Heart right ventricle (tissue), 16 donors: ENCODE measurements at regions not wholly inside any gene's neighbourhood (a gene's known extent, or its start where the extent isn't known, plus 50 kb on each side); places are given as distances from the start of the nearest gene placed in this dataset.

Experiments used
- ATAC-seq, 8 donors: fragments of 200-7000 bp; cut with Tn5 transposase; one replicate each; pipeline ENCODE4 v1.9.1; 2020; ENCODE audit warnings: mild to moderate bottlenecking in 8 of 8, moderate library complexity in 8 of 8, moderate number of reproducible peaks in 1 of 8
- DNase-seq, 2 donors: peaks; one replicate each; pipeline ENCODE4 v3.0.0-alpha.2; 2020
- H3K27ac ChIP-seq, 10 donors: fragments of 200-600 bp; sonication (generic) in 2 of 10; one replicate each; pipeline versions ENCODE4 v1.5.0 to v1.8.0; 2020 to 2022; ENCODE audit warnings: mild to moderate bottlenecking in 3 of 10
- H3K27me3 ChIP-seq, 7 donors: fragments of 200-600 bp; one replicate each; pipeline ENCODE4 v1.8.0; 2021 to 2022; ENCODE audit warnings: mild to moderate bottlenecking in 2 of 7
- H3K36me3 ChIP-seq, 9 donors: fragments of 200-600 bp; sonication (generic) in 1 of 9; one replicate each; pipeline versions ENCODE4 v1.5.0 to v1.8.0; 2020 to 2022; ENCODE audit warnings: mild to moderate bottlenecking in 2 of 9
- H3K4me1 ChIP-seq, 9 donors: fragments of 200-600 bp; sonication (generic) in 1 of 9; one replicate each; pipeline versions ENCODE4 v1.5.0 to v1.8.0; 2020 to 2022; ENCODE audit warnings: mild to moderate bottlenecking in 4 of 9
- H3K4me3 ChIP-seq, 10 donors: fragments of 200-600 bp; sonication (generic) in 2 of 10; one replicate each; pipeline versions ENCODE4 v1.5.0 to v1.8.0; 2020 to 2022; ENCODE audit warnings: mild to moderate bottlenecking in 7 of 10, moderate library complexity in 2 of 10
- H3K9me3 ChIP-seq, 11 donors: fragments of 200-600 bp in 10 of 11; sonication (generic) in 2 of 11; one replicate each; pipeline versions ENCODE4 v1.5.0 to v1.8.0; 2013 to 2022; ENCODE audit warnings: mild to moderate bottlenecking in 2 of 11, control low read depth in 1 of 11, moderate library complexity in 1 of 11
- CTCF ChIP-seq, 9 donors: fragments of 200-600 bp; sonication (generic) in 2 of 9; IDR thresholded peaks; one replicate each; pipeline versions ENCODE4 v1.5.0 to v1.8.0; 2021 to 2022; ENCODE audit warnings: antibody characterized with exemption in 9 of 9, mild to moderate bottlenecking in 5 of 9, moderate library complexity in 1 of 9
- WGBS, 2 donors: extraction: QIAGEN DNeasy Blood & Tissue Kit; methylation state at CpG; one replicate each; pipeline ENCODE4 v1.1.7; 2013; ENCODE audit warnings: inconsistent platforms in 1 of 2; 5-methylcytosine and 5-hydroxymethylcytosine counted together
- intact Hi-C, 10 donors: fragments of 100-400 bp; cut with DNase I; formaldehyde crosslinking; loops; one replicate each; pipeline versions ENCODE4 v1.11.1 to v1.14.2; 2022
- donor health status: Arrhythmogenic right ventricular cardiomyopathy.
- donor health status: ischemic (EF 13 %, LVEDD 7.1; RV severe dilation, severe dysfunction).
- donor health status: healthy with polysubstance abuse.
- donor health status: DM: no; HTN: yes; CAD: no.
- donor health status: DM: no; HTN: no; CAD: no.
- donor health status: ischemic (EF 25% LVEDD 6.9; RV normal size, moderate dysfunction).
- donor health status: ischemic (EF 25% LVEDD 5.7; RV mildly dilated, moderate dysfunction).
- donor health status: healthy.
- donor health status: DM: yes; HTN: yes; CAD: no.
- donor health status: Ischemic cardiomyopathy.
- donor health status: ischemic (EF 35%, LVEDD 5.7; RV mildly dilated, moderate dysfunction).
- donor health status: nonischemic (EF 11% LVEDD 7.7; RV severe dilation, severe dysfunction).
- donor health status: DM: yes; HTN: yes; CAD: no.
- donor health status: PGD.
- donor health status: ischemic (EF 29% LVEDD 5.4; RV normal size, mild dysfunction).
- donor health status: nonischemic (EF 23%, LVEDD 6.1; RV moderate dilation, normal function).

- intact Hi-C loops = loop anchor here in 6 of 10 donors (5.0 to 10.0 kb wide), 6 partner anchors 46 to 64 kb away; no protein-coding TSS in a partner anchor
- Histone ChIP-seq H3K36me3 (no peaks in the 10 kb centered on the region), H3K4me1 (peaks cover 6 to 86% (median 75%) of the 10 kb centered on the region in 9 donors), H3K9me3 (no peaks in the 10 kb centered on the region), H3K27ac (peak overlapping the region in 1 of 10 donors; percentile 57), H3K4me3 (peak overlapping the region in 6 of 10 donors; percentile 27 to 61 (median 50)), H3K27me3 (peaks cover 0 to 65% (median 0%) of the 10 kb centered on the region in 7 donors)
- ATAC-seq (peak in 1 of 8 donors; percentile 17), DNase-seq (no peak)
- WGBS, 2 donors = 97% methylated on average over 43 to 44 of the region's 44 CpGs
- TF ChIP-seq CTCF (IDR thresholded peaks at IDR 0.05) = no peak
These were observed 58.9 kb upstream of the CIBAR2 start for GRCh38 chr16:85171004-85171758.

GRCh38 chr16:85171759-85172454 is 59.6 kb upstream of the CIBAR2 start:
- DNase-seq = no peak
- intact Hi-C loops = loop anchor here in 6 of 10 donors (5.0 to 10.0 kb wide), 6 partner anchors 47 to 63 kb away; no protein-coding TSS in a partner anchor
- peak overlapping the region in 9 of 10 donors; percentile 21 to 58 (median 37) for H3K4me3 ChIP-seq
- peak overlapping the region in 8 of 10 donors; percentile 14 to 57 (median 28) for H3K27ac ChIP-seq
- ATAC-seq = peak in 5 of 8 donors; percentile 2 to 19 (median 2)
- peaks cover 5 to 86% (median 80%) of the 10 kb centered on the region in 9 donors for H3K4me1 ChIP-seq
- no peaks in the 10 kb centered on the region for H3K9me3 ChIP-seq
- H3K36me3 ChIP-seq = no peaks in the 10 kb centered on the region
- WGBS, 2 donors = 63 to 71% methylated on average over 21 of the region's 21 CpGs
- H3K27me3 ChIP-seq = peaks cover 0 to 63% (median 0%) of the 10 kb centered on the region in 7 donors
- no peak for TF ChIP-seq CTCF (IDR thresholded peaks at IDR 0.05)

- intact Hi-C loops = loop anchor here in 6 of 10 donors (5.0 to 10.0 kb wide), 6 partner anchors 48 to 62 kb away; no protein-coding TSS in a partner anchor
- Histone ChIP-seq H3K36me3 (no peaks in the 10 kb centered on the region), H3K9me3 (no peaks in the 10 kb centered on the region), H3K4me3 (peak overlapping the region in 9 of 10 donors; percentile 21 to 58 (median 37)), H3K4me1 (peaks cover 5 to 86% (median 78%) of the 10 kb centered on the region in 9 donors), H3K27ac (peak overlapping the region in 8 of 10 donors; percentile 14 to 57 (median 28)), H3K27me3 (peaks cover 0 to 56% (median 0%) of the 10 kb centered on the region in 7 donors)
- peak in 1 of 2 donors; percentile 47 for DNase-seq
- TF ChIP-seq CTCF (IDR thresholded peaks at IDR 0.05) = peak in 7 of 9 donors; percentile 35 to 62 (median 43)
- peak in 7 of 8 donors; percentile 16 to 56 (median 51) for ATAC-seq
- 44 to 46% methylated on average over 28 of the region's 28 CpGs for WGBS, 2 donors
These were observed 60.3 kb upstream of the CIBAR2 start for GRCh38 chr16:85172455-85173145.
